Left forelimb (tissue), 1 donor: ENCODE measurements at regions not wholly inside any gene's neighbourhood (a gene's known extent, or its start where the extent isn't known, plus 50 kb on each side); places are given as distances from the start of the nearest gene placed in this dataset.
"Not testable (repeated sequence)": the region's sequence is repeated elsewhere in the genome, so short reads cannot be mapped to it uniquely, and the experiment has no call there.

ENCODE experiments used
- DNase-seq: peaks from one replicate; pipeline ENCODE4 v3.0.0-alpha.2; 2018; ENCODE audit warnings: low spot score

- no peak for DNase-seq
Measured at GRCh38 chr1:242629396-242629795, 104.9 kb upstream of the PLD5 start.

DNA sequence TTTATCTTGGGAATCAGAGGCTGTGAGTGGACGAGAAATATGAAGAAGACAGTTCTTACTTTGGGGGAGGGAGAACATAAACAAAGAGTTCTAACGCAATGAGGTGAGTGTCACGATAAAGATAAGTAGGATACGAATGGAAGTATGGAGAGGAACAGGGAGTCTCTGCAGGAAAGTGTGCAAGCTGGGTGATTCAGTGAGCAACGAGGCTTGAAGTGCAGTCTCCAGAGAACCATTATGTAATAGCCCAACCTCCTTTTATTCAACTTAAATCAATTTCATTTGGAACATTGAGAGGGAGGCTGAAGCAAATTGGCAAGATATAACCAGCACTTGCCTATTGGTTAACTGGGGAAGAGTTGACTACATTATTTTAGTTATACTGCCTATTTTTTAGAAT, 99.3 kb upstream of the PLD5 start:
- no peak for DNase-seq

- no peak for DNase-seq
Measured at GRCh38 chr1:242623119-242623518, 98.6 kb upstream of the PLD5 start.

- no peak for DNase-seq
Measured at GRCh38 chr1:242613266-242613815, 88.8 kb upstream of the PLD5 start.

GRCh38 chr1:242610209-242610608, 85.7 kb upstream of the PLD5 start:
- DNase-seq = no peak

GRCh38 chr1:242605521-242605920, 81.0 kb upstream of the PLD5 start:
- DNase-seq = no peak

DNA sequence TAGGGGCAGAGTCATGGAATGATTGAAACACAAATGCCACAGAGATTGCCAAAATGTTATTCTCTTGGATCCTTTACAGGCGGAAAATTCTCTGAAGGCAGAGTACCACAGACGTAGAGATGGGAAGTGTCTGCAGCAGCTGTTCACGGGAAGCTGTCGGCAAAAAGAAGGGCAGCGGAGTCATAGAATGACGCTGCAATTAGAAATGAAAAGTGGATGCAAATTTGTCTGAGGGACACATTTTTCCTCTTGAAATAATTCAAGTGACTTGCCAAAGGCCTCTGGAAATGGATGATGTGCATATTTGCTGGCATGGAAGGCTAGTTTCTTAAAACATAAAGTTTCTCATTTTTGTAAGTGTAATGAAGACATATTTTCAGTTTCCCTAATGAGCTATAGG, 77.5 kb upstream of the PLD5 start:
- no peak for DNase-seq

DNA sequence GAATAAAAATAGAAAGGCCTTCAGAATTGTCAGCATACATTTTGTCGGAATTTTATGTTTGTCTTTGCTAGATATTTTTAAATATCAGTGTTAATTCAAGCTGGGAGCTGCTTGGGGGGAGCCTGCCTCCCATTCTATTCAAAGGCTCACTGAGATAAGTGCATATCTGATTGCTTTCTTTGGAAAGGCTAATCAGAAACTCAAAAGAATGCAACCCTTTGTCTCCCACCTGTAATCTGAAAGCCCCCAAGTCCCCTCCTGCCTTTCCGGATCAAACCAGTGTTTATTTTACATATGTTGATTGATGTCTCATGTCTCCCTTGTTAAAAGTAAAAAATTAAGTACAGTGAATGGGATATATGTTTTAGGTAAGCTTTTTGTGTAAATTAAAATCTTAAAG, 69.3 kb upstream of the PLD5 start:
- DNase-seq = not testable (repeated sequence)

GRCh38 chr1:242586360-242586680, 61.8 kb upstream of the PLD5 start:
- no peak for DNase-seq

- DNase-seq = no peak
Measured at GRCh38 chr1:242585616-242586359, 61.3 kb upstream of the PLD5 start.

DNA sequence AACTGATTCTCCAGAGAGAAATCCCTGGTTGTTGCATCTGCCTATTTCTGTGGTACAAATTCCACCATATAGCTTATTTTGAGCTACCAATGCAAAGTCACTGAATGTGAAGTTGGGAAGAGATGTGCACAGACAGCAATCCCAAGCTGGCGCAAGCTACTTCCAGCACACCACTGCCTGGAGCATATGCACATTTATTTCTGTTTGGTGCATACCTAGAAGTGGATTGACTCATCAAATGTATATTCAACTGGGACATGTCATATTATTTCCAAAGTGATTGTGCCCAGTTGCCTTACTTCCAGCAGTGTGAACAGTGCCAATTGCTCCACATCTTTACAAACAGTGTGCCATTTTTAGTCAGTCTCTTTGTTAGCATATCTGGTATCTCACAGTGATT, 58.2 kb upstream of the PLD5 start:
- DNase-seq = no peak

DNA sequence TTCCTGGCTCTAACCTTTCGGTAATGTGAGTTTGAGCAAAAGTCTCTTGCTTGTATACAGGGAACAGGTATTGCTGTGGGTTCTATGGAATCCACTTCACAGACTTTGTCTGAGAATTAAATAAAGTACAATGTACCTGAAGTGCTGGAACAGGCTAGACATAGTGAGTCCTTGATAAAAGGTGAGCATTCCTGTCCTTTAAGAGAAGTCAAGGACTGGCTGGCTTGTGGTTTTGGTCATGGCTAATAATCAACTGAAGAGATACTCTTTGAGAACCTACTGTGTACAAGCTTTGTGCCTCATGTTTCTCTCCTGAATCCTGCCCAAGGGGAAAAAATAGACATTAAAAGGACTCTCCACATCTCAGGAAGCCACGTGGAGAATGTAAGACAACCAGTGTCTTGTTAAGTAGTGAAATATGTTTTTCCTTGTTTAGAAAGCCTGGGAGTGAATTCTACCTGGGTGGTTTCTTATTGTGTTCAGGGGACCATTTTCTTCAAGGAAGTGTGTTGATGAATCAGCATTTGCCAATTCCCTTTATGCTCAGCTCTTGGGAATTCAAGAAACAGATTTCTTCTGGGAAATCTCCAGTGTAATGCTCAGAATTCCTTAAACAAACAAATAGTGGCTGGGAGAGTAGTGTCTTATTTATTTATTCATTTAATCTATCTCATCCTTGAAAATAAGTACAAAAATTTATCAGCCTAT, 55.2 kb upstream of the PLD5 start:
- DNase-seq = no peak
